HCT116 (cell line): ENCODE measurements at regions not wholly inside any gene's neighbourhood (a gene's known extent, or its start where the extent isn't known, plus 50 kb on each side); places are given as distances from the start of the nearest gene placed in this dataset.

Experiments used
- ATAC-seq: fragments of 200-7000 bp; cut with Tn5 transposase; 2 replicates; pipeline ENCODE4 v1.9.1; 2020; ENCODE audit warnings: mild to moderate bottlenecking, moderate library complexity
- BruUV-seq: library from RNA; stranded (reverse); fragments of 400-500 nt; replicated peaks from 2 replicates; lab custom pipeline; 2021; lab: Mats Ljungman, UMichigan
- CTCF ChIA-PET: fragments of 300-600 bp; sonication (Branson Sonifier 250); formaldehyde crosslinking; loops from one replicate; lab custom pipeline; 2021; ENCODE audit warnings: antibody characterized with exemption; lab: Charles Lee
- POLR2A ChIA-PET: fragments of 300-600, 350-600 bp; sonication (Branson Sonifier 250); formaldehyde crosslinking; loops from one replicate; lab custom pipeline; 2021; ENCODE audit warnings: antibody characterized with exemption; lab: Charles Lee
- RAD21 ChIA-PET, 2 experiments: fragments of 300-600 bp; sonication (Branson Sonifier 250); formaldehyde crosslinking; loops; one replicate each; lab custom pipeline; 2023; ENCODE audit warnings: low total read pairs in 2 of 2; ENCODE audit not compliant: uncharacterized antibody in 2 of 2, unreplicated experiment in 2 of 2, low non-redundant PET in 1 of 2; lab: Charles Lee
- DNase-seq: peaks from one replicate; pipeline ENCODE4 v3.0.0-alpha.2; 2010; ENCODE audit warnings: low read depth, low spot score
- H2AFZ ChIP-seq: fragments of 200-600 bp; shearing (Covaris generic), sonication (generic); 2 replicates; pipeline ENCODE4 v1.6.1; 2017; ENCODE audit warnings: low read depth, mixed run types, mixed read lengths, antibody characterized with exemption, low read length; ENCODE audit not compliant: poor library complexity, severe bottlenecking
- H3K27ac ChIP-seq: 2 replicates; pipeline ENCODE4 v1.5.1; 2012; ENCODE audit warnings: low read depth, low read length
- H3K27me3 ChIP-seq: fragments of 200-600 bp; sonication (generic); 2 replicates; pipeline ENCODE4 v1.6.1; 2016; ENCODE audit warnings: mixed run types, low read length, mixed read lengths; ENCODE audit not compliant: insufficient read depth
- H3K36me3 ChIP-seq, 2 experiments: fragments of 200-500 bp in 1 of 2; fragments of 200-600 bp in 1 of 2; sonication (Bioruptor generic) in 1 of 2; sonication (generic) in 1 of 2; 2 replicates each; pipeline versions ENCODE4 v1.5.1 to v1.6.1; 2014 to 2016; ENCODE audit warnings: low read length in 2 of 2, inconsistent platforms in 1 of 2, mixed read lengths in 1 of 2, mixed run types in 1 of 2; ENCODE audit not compliant: insufficient read depth in 2 of 2, control insufficient read depth in 1 of 2
- H3K4me1 ChIP-seq, 2 experiments: fragments of 200-600 bp in 1 of 2; sonication (generic) in 1 of 2; 2 replicates each; pipeline versions ENCODE4 v1.5.1 to v1.6.1; 2012 to 2017; ENCODE audit warnings: low read length in 2 of 2, inconsistent platforms in 1 of 2, mild to moderate bottlenecking in 1 of 2, mixed read lengths in 1 of 2, mixed run types in 1 of 2, moderate library complexity in 1 of 2; ENCODE audit not compliant: insufficient read depth in 2 of 2, control insufficient read depth in 1 of 2
- H3K4me2 ChIP-seq: fragments of 200-600 bp; sonication (generic); 2 replicates; pipeline ENCODE4 v1.6.1; 2017; ENCODE audit warnings: mixed run types, low read length, mixed read lengths
- H3K4me3 ChIP-seq, 2 experiments: fragments of 200-600 bp in 1 of 2; sonication (generic) in 1 of 2; replicated peaks in 1 of 2; 2 replicates each; pipeline ENCODE4 v1.5.1; 2011 to 2016; ENCODE audit warnings: low read length in 2 of 2, control low read depth in 1 of 2, low read depth in 1 of 2, mild to moderate bottlenecking in 1 of 2, mixed read lengths in 1 of 2, mixed run types in 1 of 2
- H3K79me2 ChIP-seq: fragments of 200-600 bp; sonication (generic); 2 replicates; pipeline ENCODE4 v1.6.1; 2017; ENCODE audit warnings: mild to moderate bottlenecking, mixed run types, low read length, moderate library complexity, mixed read lengths; ENCODE audit not compliant: insufficient read depth
- H3K9ac ChIP-seq: fragments of 200-600 bp; sonication (generic); 2 replicates; pipeline ENCODE4 v1.6.1; 2016; ENCODE audit warnings: low read length, mixed read lengths
- H3K9me2 ChIP-seq: fragments of 200-600 bp; sonication (generic), shearing (Covaris generic); 2 replicates; pipeline ENCODE4 v1.6.1; 2017; ENCODE audit warnings: mixed run types, mild to moderate bottlenecking, moderate library complexity; ENCODE audit not compliant: insufficient read depth
- H3K9me3 ChIP-seq, 2 experiments: fragments of 200-500 bp in 1 of 2; fragments of 200-600 bp in 1 of 2; sonication (Bioruptor generic) in 1 of 2; sonication (generic) in 1 of 2; 2 replicates each; pipeline ENCODE4 v1.6.1; 2014 to 2017; ENCODE audit warnings: low read length in 2 of 2, mixed read lengths in 2 of 2, inconsistent platforms in 1 of 2, low read depth in 1 of 2, mild to moderate bottlenecking in 1 of 2, mixed run types in 1 of 2, moderate library complexity in 1 of 2; ENCODE audit not compliant: control insufficient read depth in 1 of 2, insufficient read depth in 1 of 2
- H4K20me1 ChIP-seq: fragments of 200-600 bp; sonication (generic), shearing (Covaris generic); 2 replicates; pipeline ENCODE4 v1.6.1; 2017; ENCODE audit warnings: mixed run types, mild to moderate bottlenecking, moderate library complexity; ENCODE audit not compliant: insufficient read depth
- CTCF ChIP-seq, 3 experiments: fragments of 200-600 bp in 1 of 3; sonication (generic) in 1 of 3; IDR thresholded peaks in 2 of 3; conservative IDR thresholded peaks in 1 of 3; 2 replicates each; pipeline ENCODE4 v1.5.1; 2012 to 2017; ENCODE audit warnings: low read depth in 2 of 3, low read length in 2 of 3, antibody characterized with exemption in 1 of 3, borderline replicate concordance in 1 of 3, control low read depth in 1 of 3, mild to moderate bottlenecking in 1 of 3, mixed read lengths in 1 of 3, mixed run types in 1 of 3, moderate library complexity in 1 of 3; ENCODE audit not compliant: insufficient read depth in 1 of 3
- EZH2 ChIP-seq: fragments of 200-600 bp; sonication (generic); IDR thresholded peaks from 2 replicates; pipeline ENCODE4 v1.6.1; 2017; ENCODE audit warnings: antibody characterized with exemption, mixed run types
- REST ChIP-seq: IDR thresholded peaks from 2 replicates; pipeline ENCODE4 v1.6.1; 2012; ENCODE audit warnings: low read depth
- SIN3A ChIP-seq: IDR thresholded peaks from 2 replicates; pipeline ENCODE4 v1.6.1; 2012; ENCODE audit warnings: low read depth
- intact Hi-C: fragments of 100-400 bp; cut with micrococcal nuclease; formaldehyde crosslinking; loops from 2 replicates; pipeline ENCODE4 v1.10.0; 2022

GRCh38 chr14:83463500-83464098, 1929.9 kb upstream of the SEL1L start:
- Histone ChIP-seq H4K20me1 (no peaks in the 10 kb centered on the region), H3K9me2 (no peaks in the 10 kb centered on the region), H3K36me3 (no peaks in the 10 kb centered on the region), H3K4me2 (no peak overlapping the region), H3K27ac (no peak overlapping the region), H3K79me2 (no peaks in the 10 kb centered on the region), H3K4me3 (no peak overlapping the region), H3K9ac (no peak overlapping the region), H3K4me1 (no peaks in the 10 kb centered on the region), H2AFZ (no peak overlapping the region), H3K27me3 (no peaks in the 10 kb centered on the region), H3K9me3 (peaks cover 4 to 15% of the 10 kb centered on the region in 2 experiments; a peak in 2 of 4 replicates)
- no peak for DNase-seq
- ChIA-PET RAD21 (no interaction called here), CTCF (no interaction called here), POLR2A (no interaction called here)
- TF ChIP-seq SIN3A: no peak
- peak in 2 of 3 experiments; percentile 33 to 49; a peak in 3 of 6 replicates for TF ChIP-seq CTCF (IDR thresholded peaks at IDR 0.05 in 2 of 3, conservative IDR thresholded peaks at IDR 0.05 in 1 of 3; ENCODE audit: borderline replicate concordance in 1 of 3, insufficient read depth in 1 of 3, low read depth in 2 of 3, low read length in 2 of 3)
- TF ChIP-seq REST: no peak
- TF ChIP-seq EZH2: no peak
- intact Hi-C loops: no loop called here
- no peak for ATAC-seq
- BruUV-seq: no TSS peak
